Heart left ventricle (tissue), 13 donors: ENCODE measurements at regions not wholly inside any gene's neighbourhood (a gene's known extent, or its start where the extent isn't known, plus 50 kb on each side); places are given as distances from the start of the nearest gene placed in this dataset.

Experiments used
- CTCF ChIP-seq, 12 donors: fragments of 200-600 bp; sonication (generic) in 4 of 12; IDR thresholded peaks; one replicate each; pipeline versions ENCODE4 v1.5.0 to v1.8.0; 2018 to 2022; ENCODE audit warnings: antibody characterized with exemption in 12 of 12, mild to moderate bottlenecking in 5 of 12
- POLR2A ChIP-seq, 2 donors: fragments of 450-650 bp; IDR thresholded peaks; one replicate each; pipeline ENCODE4 v1.6.1; 2017; ENCODE audit warnings: antibody characterized with exemption in 2 of 2, mild to moderate bottlenecking in 2 of 2, moderate library complexity in 2 of 2
- donor health status: ischemic (EF 13 %, LVEDD 7.1; RV severe dilation, severe dysfunction).
- donor health status: DM: no; HTN: yes; CAD: no.
- donor health status: DM: no; HTN: no; CAD: no.
- donor health status: ischemic (EF 25% LVEDD 6.9; RV normal size, moderate dysfunction).
- donor health status: ischemic (EF 25% LVEDD 5.7; RV mildly dilated, moderate dysfunction).
- donor health status: ischemic (EF 35%, LVEDD 5.7; RV mildly dilated, moderate dysfunction).
- donor health status: nonischemic (EF 11% LVEDD 7.7; RV severe dilation, severe dysfunction).
- donor health status: DM: yes; HTN: yes; CAD: no.
- donor health status: PGD.
- donor health status: ischemic (EF 29% LVEDD 5.4; RV normal size, mild dysfunction).
- donor health status: nonischemic (EF 23%, LVEDD 6.1; RV moderate dilation, normal function).

- TF ChIP-seq CTCF (IDR thresholded peaks at IDR 0.05) (no peak), POLR2A (IDR thresholded peaks at IDR 0.05) (no peak)
These were observed 83.8 kb upstream of the KIF26B start for GRCh38 chr1:245070836-245071615.
